Keratinocyte (primary cell): ENCODE measurements at regions not wholly inside any gene's neighbourhood (a gene's known extent, or its start where the extent isn't known, plus 50 kb on each side); places are given as distances from the start of the nearest gene placed in this dataset.

Experiments
- DNase-seq: peaks from one replicate; pipeline ENCODE4 v3.0.0-alpha.2; 2011; ENCODE audit warnings: low read depth, missing footprints, low spot score
- FAIRE-seq: peaks from 2 replicates; lab custom pipeline; 2011; peaks lifted over from hg19 to GRCh38; lab: Jason Lieb, UNC
- H2AFZ ChIP-seq: 2 replicates; pipeline ENCODE4 v1.6.0; 2012; ENCODE audit warnings: low read length, control low read depth, inconsistent platforms; ENCODE audit not compliant: control insufficient read depth
- H3K27ac ChIP-seq: 2 replicates; pipeline ENCODE4 v1.5.1; 2011; ENCODE audit warnings: low read length; ENCODE audit not compliant: control insufficient read depth, insufficient read depth
- H3K27me3 ChIP-seq: 3 replicates; pipeline ENCODE4 v1.6.0; 2011; ENCODE audit warnings: low read length; ENCODE audit not compliant: control insufficient read depth, insufficient read depth; ENCODE audit errors: extremely low read depth
- H3K36me3 ChIP-seq, 2 experiments: 2 replicates in 1 of 2; 3 replicates in 1 of 2; pipeline ENCODE4 v1.5.1; 2011; ENCODE audit warnings: low read length in 2 of 2, mild to moderate bottlenecking in 1 of 2; ENCODE audit not compliant: control insufficient read depth in 2 of 2, insufficient read depth in 2 of 2; ENCODE audit errors: extremely low read depth in 1 of 2
- H3K4me1 ChIP-seq: 3 replicates; pipeline ENCODE4 v1.5.1; 2011; ENCODE audit warnings: low read length; ENCODE audit not compliant: control insufficient read depth, insufficient read depth; ENCODE audit errors: extremely low read depth
- H3K4me2 ChIP-seq: 3 replicates; pipeline ENCODE4 v1.6.0; 2011; ENCODE audit warnings: low read depth, low read length; ENCODE audit not compliant: control insufficient read depth, insufficient read depth; ENCODE audit errors: extremely low read depth
- H3K4me3 ChIP-seq, 3 experiments: fragments of 200-600 bp in 1 of 3; sonication (generic) in 1 of 3; 2 replicates in 2 of 3; 3 replicates in 1 of 3; pipeline ENCODE4 v1.5.1; 2011 to 2016; ENCODE audit warnings: low read length in 3 of 3, mild to moderate bottlenecking in 3 of 3, control low read depth in 2 of 3, inconsistent platforms in 1 of 3, low read depth in 1 of 3, mixed read lengths in 1 of 3, mixed run types in 1 of 3, moderate library complexity in 1 of 3; ENCODE audit not compliant: control insufficient read depth in 2 of 3, insufficient read depth in 2 of 3; ENCODE audit errors: extremely low read depth in 1 of 3
- H3K79me2 ChIP-seq: 2 replicates; pipeline ENCODE4 v1.6.0; 2012; ENCODE audit warnings: low read length; ENCODE audit not compliant: control insufficient read depth, insufficient read depth
- H3K9ac ChIP-seq: 3 replicates; pipeline ENCODE4 v1.6.0; 2011; ENCODE audit warnings: low read length; ENCODE audit not compliant: control insufficient read depth, insufficient read depth; ENCODE audit errors: extremely low read depth
- H3K9me1 ChIP-seq: 3 replicates; pipeline ENCODE4 v1.6.0; 2011; ENCODE audit warnings: low read length; ENCODE audit not compliant: control insufficient read depth, insufficient read depth; ENCODE audit errors: extremely low read depth
- H3K9me3 ChIP-seq: 2 replicates; pipeline ENCODE4 v1.5.1; 2012; ENCODE audit warnings: low read depth, low read length; ENCODE audit not compliant: control insufficient read depth
- H4K20me1 ChIP-seq: 3 replicates; pipeline ENCODE4 v1.6.0; 2011; ENCODE audit warnings: low read length; ENCODE audit not compliant: control insufficient read depth, insufficient read depth; ENCODE audit errors: extremely low read depth
- CTCF ChIP-seq, 3 experiments: IDR thresholded peaks in 1 of 3; conservative IDR thresholded peaks in 1 of 3; optimal IDR thresholded peaks in 1 of 3; 2 replicates in 2 of 3; 3 replicates in 1 of 3; pipeline versions ENCODE3 to v1.5.1; 2011; ENCODE audit warnings: low read length in 3 of 3, mild to moderate bottlenecking in 3 of 3, moderate library complexity in 2 of 3, control low read depth in 1 of 3, inconsistent platforms in 1 of 3; ENCODE audit not compliant: insufficient read depth in 2 of 3; ENCODE audit errors: extremely low read depth in 1 of 3
- EZH2 ChIP-seq: IDR thresholded peaks from one replicate; pipeline ENCODE4 v1.6.1; 2012; ENCODE audit warnings: inconsistent platforms, mild to moderate bottlenecking, low read length, moderate library complexity
- dilution Hi-C: fragments of 300-500 bp; cut with MboI; formaldehyde crosslinking; loops from one replicate; pipeline ENCODE4 v1.7.0; 2020; ENCODE audit warnings: low sequenced_read_pairs; ENCODE audit not compliant: extremely low pct_ligation_motif_present

GRCh38 chr13:95474992-95475391 is 77.5 kb upstream of the CLDN10 start:
- H3K9me3 ChIP-seq: no peaks in the 10 kb centered on the region
- no peak overlapping the region for H3K9ac ChIP-seq
- no peak for FAIRE-seq
- H3K36me3 ChIP-seq: no peaks in the 10 kb centered on the region
- peaks cover 5% of the 10 kb centered on the region for H3K27me3 ChIP-seq
- no peak overlapping the region for H3K4me2 ChIP-seq
- H3K4me3 ChIP-seq: no peak overlapping the region
- no peaks in the 10 kb centered on the region for H3K79me2 ChIP-seq
- DNase-seq: no peak
- TF ChIP-seq EZH2 (no peak), CTCF (optimal IDR thresholded peaks at IDR 0.05 in 1 of 3, IDR thresholded peaks at IDR 0.05 in 1 of 3, conservative IDR thresholded peaks at IDR 0.05 in 1 of 3; ENCODE audit: extremely low read depth in 1 of 3, insufficient read depth in 2 of 3, low read length in 3 of 3) (no peak)
- no peaks in the 10 kb centered on the region for H3K9me1 ChIP-seq
- H4K20me1 ChIP-seq: no peaks in the 10 kb centered on the region
- no peak overlapping the region for H3K27ac ChIP-seq
- H2AFZ ChIP-seq: no peak overlapping the region
- H3K4me1 ChIP-seq: peaks cover 3% of the 10 kb centered on the region
- dilution Hi-C loops: no loop called here

GRCh38 chr13:95477187-95477586 is 75.3 kb upstream of the CLDN10 start:
- H3K4me1 ChIP-seq: peaks cover 3% of the 10 kb centered on the region
- H3K4me3 ChIP-seq: no peak overlapping the region
- no peaks in the 10 kb centered on the region for H3K9me3 ChIP-seq
- H3K9me1 ChIP-seq: no peaks in the 10 kb centered on the region
- H3K27me3 ChIP-seq: peaks cover 5% of the 10 kb centered on the region
- DNase-seq (no peak), FAIRE-seq (no peak)
- no peak overlapping the region for H3K9ac ChIP-seq
- H3K36me3 ChIP-seq: no peaks in the 10 kb centered on the region
- no peaks in the 10 kb centered on the region for H4K20me1 ChIP-seq
- TF ChIP-seq CTCF (optimal IDR thresholded peaks at IDR 0.05 in 1 of 3, IDR thresholded peaks at IDR 0.05 in 1 of 3, conservative IDR thresholded peaks at IDR 0.05 in 1 of 3; ENCODE audit: extremely low read depth in 1 of 3, insufficient read depth in 2 of 3, low read length in 3 of 3) (no peak), EZH2 (no peak)
- H2AFZ ChIP-seq: no peak overlapping the region
- H3K4me2 ChIP-seq: no peak overlapping the region
- H3K79me2 ChIP-seq: no peaks in the 10 kb centered on the region
- H3K27ac ChIP-seq: no peak overlapping the region
- dilution Hi-C loops: no loop called here
